SK-N-MC (cell line): ENCODE measurements at regions not wholly inside any gene's neighbourhood (a gene's known extent, or its start where the extent isn't known, plus 50 kb on each side); places are given as distances from the start of the nearest gene placed in this dataset.
A peak's percentile ranks its signal among the peaks of the same experiment; 100 is the strongest.

ENCODE experiments used
- DNase-seq: peaks from one replicate; pipeline ENCODE4 v3.0.0-alpha.2; 2011; ENCODE audit warnings: low read depth, low spot score
- H3K27ac ChIP-seq: fragments of 200-600 bp; sonication (generic); 2 replicates; pipeline ENCODE4 v1.5.1; 2016; ENCODE audit warnings: mixed run types
- H3K36me3 ChIP-seq: fragments of 200-600 bp; sonication (generic); 2 replicates; pipeline ENCODE4 v1.6.1; 2017; ENCODE audit warnings: antibody characterized with exemption, low read length, mixed read lengths; ENCODE audit not compliant: insufficient read depth
- H3K4me3 ChIP-seq: fragments of 200-600 bp; sonication (generic); 2 replicates; pipeline ENCODE4 v1.5.1; 2016
- H3K9ac ChIP-seq: fragments of 200-600 bp; sonication (generic); 2 replicates; pipeline ENCODE4 v1.8.0; 2017; ENCODE audit warnings: mixed run types, mixed read lengths; ENCODE audit not compliant: insufficient read length
- H3K9me3 ChIP-seq: fragments of 200-600 bp; sonication (generic); 2 replicates; pipeline ENCODE4 v1.6.1; 2017; ENCODE audit warnings: low read depth, mild to moderate bottlenecking, antibody characterized with exemption, low read length, moderate library complexity, mixed read lengths
- EZH2 ChIP-seq: fragments of 200-600 bp; sonication (generic); IDR thresholded peaks from one replicate; pipeline ENCODE4 v1.6.1; 2017; ENCODE audit warnings: antibody characterized with exemption
- FOXP2 ChIP-seq: optimal IDR thresholded peaks from 2 replicates; pipeline ENCODE3; 2011; ENCODE audit warnings: mild to moderate bottlenecking, moderate library complexity; ENCODE audit not compliant: insufficient read depth; ENCODE audit errors: extremely low read length, control extremely low read depth
- POLR2AphosphoS5 ChIP-seq: IDR thresholded peaks from 2 replicates; pipeline ENCODE4 v1.6.1; 2012; ENCODE audit warnings: mild to moderate bottlenecking, low read depth, low read length, borderline replicate concordance

- no peak for DNase-seq
- no peaks in the 10 kb centered on the region for H3K9me3 ChIP-seq
- no peak overlapping the region for H3K9ac ChIP-seq
- H3K36me3 ChIP-seq: no peaks in the 10 kb centered on the region
- H3K27ac ChIP-seq: no peak overlapping the region
- TF ChIP-seq POLR2AphosphoS5 (no peak), FOXP2 (no peak), EZH2 (no peak)
- peak overlapping the region; percentile 76 for H3K4me3 ChIP-seq
These were observed 310.0 kb downstream of the SEC14L1 start for GRCh38 chr17:77450742-77451244.

- Histone ChIP-seq H3K27ac (no peak overlapping the region), H3K9me3 (no peaks in the 10 kb centered on the region), H3K4me3 (peak overlapping the region; percentile 76), H3K9ac (peak overlapping the region; percentile 61), H3K36me3 (no peaks in the 10 kb centered on the region)
- DNase-seq: no peak
- TF ChIP-seq EZH2 (no peak), POLR2AphosphoS5 (peak; percentile 30; the same call in 1 of the 2 replicates)
These were observed 310.6 kb downstream of the SEC14L1 start for GRCh38 chr17:77451245-77451893.

- peak overlapping the region; percentile 42; the same call in 1 of the 2 replicates for H3K27ac ChIP-seq
- no peaks in the 10 kb centered on the region for H3K36me3 ChIP-seq
- TF ChIP-seq POLR2AphosphoS5 (no peak), EZH2 (no peak), FOXP2 (no peak)
- H3K9me3 ChIP-seq: no peaks in the 10 kb centered on the region
- peak overlapping the region; percentile 76 for H3K4me3 ChIP-seq
- peak overlapping the region; percentile 61 for H3K9ac ChIP-seq
- DNase-seq: no peak
These were observed 311.4 kb downstream of the SEC14L1 start for GRCh38 chr17:77451894-77452852.

- H3K9ac ChIP-seq: no peak overlapping the region
- H3K27ac ChIP-seq: no peak overlapping the region
- no peak overlapping the region for H3K4me3 ChIP-seq
These were observed 313.0 kb downstream of the SEC14L1 start for GRCh38 chr17:77453613-77454241.

GRCh38 chr17:77454242-77455095 is 313.7 kb downstream of the SEC14L1 start:
- Histone ChIP-seq H3K27ac (no peak overlapping the region), H3K36me3 (no peaks in the 10 kb centered on the region), H3K9ac (no peak overlapping the region), H3K9me3 (no peaks in the 10 kb centered on the region), H3K4me3 (no peak overlapping the region)
- DNase-seq: no peak
- no peak for TF ChIP-seq EZH2
- TF ChIP-seq FOXP2: no peak
- TF ChIP-seq POLR2AphosphoS5: no peak

More at GRCh38 chr17:77453613-77454241, 313.0 kb downstream of the SEC14L1 start:
- Histone ChIP-seq H3K9me3 (no peaks in the 10 kb centered on the region), H3K36me3 (no peaks in the 10 kb centered on the region)
- DNase-seq: no peak
- TF ChIP-seq POLR2AphosphoS5 (no peak), FOXP2 (no peak), EZH2 (no peak)

- no peak for TF ChIP-seq FOXP2
- no peak for TF ChIP-seq POLR2AphosphoS5
- TF ChIP-seq EZH2: no peak
- no peaks in the 10 kb centered on the region for H3K36me3 ChIP-seq
- H3K9ac ChIP-seq: no peak overlapping the region
- no peak overlapping the region for H3K4me3 ChIP-seq
- DNase-seq: no peak
- H3K27ac ChIP-seq: no peak overlapping the region
- no peaks in the 10 kb centered on the region for H3K9me3 ChIP-seq
These were observed 314.5 kb downstream of the SEC14L1 start for GRCh38 chr17:77455111-77455890.

- TF ChIP-seq FOXP2: no peak
- TF ChIP-seq EZH2: no peak
- no peak for TF ChIP-seq POLR2AphosphoS5
- no peaks in the 10 kb centered on the region for H3K36me3 ChIP-seq
- H3K9ac ChIP-seq: no peak overlapping the region
- H3K9me3 ChIP-seq: no peaks in the 10 kb centered on the region
- no peak for DNase-seq
- H3K27ac ChIP-seq: no peak overlapping the region
- no peak overlapping the region for H3K4me3 ChIP-seq
These were observed 315.1 kb downstream of the SEC14L1 start for GRCh38 chr17:77455891-77456260.
